HCT116 (cell line): ENCODE measurements at regions not wholly inside any gene's neighbourhood (a gene's known extent, or its start where the extent isn't known, plus 50 kb on each side); places are given as distances from the start of the nearest gene placed in this dataset.

Experiments
- ATAC-seq: fragments of 200-7000 bp; cut with Tn5 transposase; 2 replicates; pipeline ENCODE4 v1.9.1; 2020; ENCODE audit warnings: mild to moderate bottlenecking, moderate library complexity
- BruUV-seq: library from RNA; stranded (reverse); fragments of 400-500 nt; replicated peaks from 2 replicates; lab custom pipeline; 2021; lab: Mats Ljungman, UMichigan
- CTCF ChIA-PET: fragments of 300-600 bp; sonication (Branson Sonifier 250); formaldehyde crosslinking; loops from one replicate; lab custom pipeline; 2021; ENCODE audit warnings: antibody characterized with exemption; lab: Charles Lee
- POLR2A ChIA-PET: fragments of 300-600, 350-600 bp; sonication (Branson Sonifier 250); formaldehyde crosslinking; loops from one replicate; lab custom pipeline; 2021; ENCODE audit warnings: antibody characterized with exemption; lab: Charles Lee
- RAD21 ChIA-PET, 2 experiments: fragments of 300-600 bp; sonication (Branson Sonifier 250); formaldehyde crosslinking; loops; one replicate each; lab custom pipeline; 2023; ENCODE audit warnings: low total read pairs in 2 of 2; ENCODE audit not compliant: uncharacterized antibody in 2 of 2, unreplicated experiment in 2 of 2, low non-redundant PET in 1 of 2; lab: Charles Lee
- DNase-seq: peaks from one replicate; pipeline ENCODE4 v3.0.0-alpha.2; 2010; ENCODE audit warnings: low read depth, low spot score
- H2AFZ ChIP-seq: fragments of 200-600 bp; shearing (Covaris generic), sonication (generic); 2 replicates; pipeline ENCODE4 v1.6.1; 2017; ENCODE audit warnings: low read depth, mixed run types, mixed read lengths, antibody characterized with exemption, low read length; ENCODE audit not compliant: poor library complexity, severe bottlenecking
- H3K27ac ChIP-seq: 2 replicates; pipeline ENCODE4 v1.5.1; 2012; ENCODE audit warnings: low read depth, low read length
- H3K27me3 ChIP-seq: fragments of 200-600 bp; sonication (generic); 2 replicates; pipeline ENCODE4 v1.6.1; 2016; ENCODE audit warnings: mixed run types, low read length, mixed read lengths; ENCODE audit not compliant: insufficient read depth
- H3K36me3 ChIP-seq, 2 experiments: fragments of 200-500 bp in 1 of 2; fragments of 200-600 bp in 1 of 2; sonication (Bioruptor generic) in 1 of 2; sonication (generic) in 1 of 2; 2 replicates each; pipeline versions ENCODE4 v1.5.1 to v1.6.1; 2014 to 2016; ENCODE audit warnings: low read length in 2 of 2, inconsistent platforms in 1 of 2, mixed read lengths in 1 of 2, mixed run types in 1 of 2; ENCODE audit not compliant: insufficient read depth in 2 of 2, control insufficient read depth in 1 of 2
- H3K4me1 ChIP-seq, 2 experiments: fragments of 200-600 bp in 1 of 2; sonication (generic) in 1 of 2; 2 replicates each; pipeline versions ENCODE4 v1.5.1 to v1.6.1; 2012 to 2017; ENCODE audit warnings: low read length in 2 of 2, inconsistent platforms in 1 of 2, mild to moderate bottlenecking in 1 of 2, mixed read lengths in 1 of 2, mixed run types in 1 of 2, moderate library complexity in 1 of 2; ENCODE audit not compliant: insufficient read depth in 2 of 2, control insufficient read depth in 1 of 2
- H3K4me2 ChIP-seq: fragments of 200-600 bp; sonication (generic); 2 replicates; pipeline ENCODE4 v1.6.1; 2017; ENCODE audit warnings: mixed run types, low read length, mixed read lengths
- H3K4me3 ChIP-seq, 2 experiments: fragments of 200-600 bp in 1 of 2; sonication (generic) in 1 of 2; replicated peaks in 1 of 2; 2 replicates each; pipeline ENCODE4 v1.5.1; 2011 to 2016; ENCODE audit warnings: low read length in 2 of 2, control low read depth in 1 of 2, low read depth in 1 of 2, mild to moderate bottlenecking in 1 of 2, mixed read lengths in 1 of 2, mixed run types in 1 of 2
- H3K79me2 ChIP-seq: fragments of 200-600 bp; sonication (generic); 2 replicates; pipeline ENCODE4 v1.6.1; 2017; ENCODE audit warnings: mild to moderate bottlenecking, mixed run types, low read length, moderate library complexity, mixed read lengths; ENCODE audit not compliant: insufficient read depth
- H3K9ac ChIP-seq: fragments of 200-600 bp; sonication (generic); 2 replicates; pipeline ENCODE4 v1.6.1; 2016; ENCODE audit warnings: low read length, mixed read lengths
- H3K9me2 ChIP-seq: fragments of 200-600 bp; sonication (generic), shearing (Covaris generic); 2 replicates; pipeline ENCODE4 v1.6.1; 2017; ENCODE audit warnings: mixed run types, mild to moderate bottlenecking, moderate library complexity; ENCODE audit not compliant: insufficient read depth
- H3K9me3 ChIP-seq, 2 experiments: fragments of 200-500 bp in 1 of 2; fragments of 200-600 bp in 1 of 2; sonication (Bioruptor generic) in 1 of 2; sonication (generic) in 1 of 2; 2 replicates each; pipeline ENCODE4 v1.6.1; 2014 to 2017; ENCODE audit warnings: low read length in 2 of 2, mixed read lengths in 2 of 2, inconsistent platforms in 1 of 2, low read depth in 1 of 2, mild to moderate bottlenecking in 1 of 2, mixed run types in 1 of 2, moderate library complexity in 1 of 2; ENCODE audit not compliant: control insufficient read depth in 1 of 2, insufficient read depth in 1 of 2
- H4K20me1 ChIP-seq: fragments of 200-600 bp; sonication (generic), shearing (Covaris generic); 2 replicates; pipeline ENCODE4 v1.6.1; 2017; ENCODE audit warnings: mixed run types, mild to moderate bottlenecking, moderate library complexity; ENCODE audit not compliant: insufficient read depth
- ATF3 ChIP-seq: IDR thresholded peaks from 2 replicates; pipeline ENCODE4 v1.6.1; 2012
- CBX3 ChIP-seq: IDR thresholded peaks from 2 replicates; pipeline ENCODE4 v1.6.1; 2012; ENCODE audit warnings: low read depth
- CEBPB ChIP-seq: IDR thresholded peaks from 2 replicates; pipeline ENCODE4 v1.6.1; 2012; ENCODE audit warnings: low read depth
- CTCF ChIP-seq, 3 experiments: fragments of 200-600 bp in 1 of 3; sonication (generic) in 1 of 3; IDR thresholded peaks in 2 of 3; conservative IDR thresholded peaks in 1 of 3; 2 replicates each; pipeline ENCODE4 v1.5.1; 2012 to 2017; ENCODE audit warnings: low read depth in 2 of 3, low read length in 2 of 3, antibody characterized with exemption in 1 of 3, borderline replicate concordance in 1 of 3, control low read depth in 1 of 3, mild to moderate bottlenecking in 1 of 3, mixed read lengths in 1 of 3, mixed run types in 1 of 3, moderate library complexity in 1 of 3; ENCODE audit not compliant: insufficient read depth in 1 of 3
- EGR1 ChIP-seq: IDR thresholded peaks from 2 replicates; pipeline ENCODE4 v1.6.1; 2012; ENCODE audit warnings: low read depth
- ELF1 ChIP-seq: IDR thresholded peaks from 2 replicates; pipeline ENCODE4 v1.6.1; 2012; ENCODE audit warnings: low read depth, borderline replicate concordance
- EZH2 ChIP-seq: fragments of 200-600 bp; sonication (generic); IDR thresholded peaks from 2 replicates; pipeline ENCODE4 v1.6.1; 2017; ENCODE audit warnings: antibody characterized with exemption, mixed run types
- FOSL1 ChIP-seq: IDR thresholded peaks from 2 replicates; pipeline ENCODE4 v1.6.1; 2012; ENCODE audit warnings: low read depth
- JUND ChIP-seq: IDR thresholded peaks from 2 replicates; pipeline ENCODE4 v1.6.1; 2012
- POLR2A ChIP-seq: IDR thresholded peaks from 2 replicates; pipeline ENCODE4 v1.7.0; 2011; ENCODE audit warnings: borderline replicate concordance; ENCODE audit not compliant: insufficient read depth, insufficient read length; ENCODE audit errors: extremely low read depth
- POLR2AphosphoS5 ChIP-seq: IDR thresholded peaks from 2 replicates; pipeline ENCODE4 v1.6.1; 2011; ENCODE audit warnings: mild to moderate bottlenecking, low read depth, low read length, moderate library complexity
- RAD21 ChIP-seq: IDR thresholded peaks from 2 replicates; pipeline ENCODE4 v1.6.1; 2012; ENCODE audit warnings: low read depth, mild to moderate bottlenecking
- REST ChIP-seq: IDR thresholded peaks from 2 replicates; pipeline ENCODE4 v1.6.1; 2012; ENCODE audit warnings: low read depth
- SP1 ChIP-seq: IDR thresholded peaks from 2 replicates; pipeline ENCODE4 v1.6.1; 2012; ENCODE audit warnings: low read depth
- YY1 ChIP-seq: IDR thresholded peaks from 2 replicates; pipeline ENCODE4 v1.6.1; 2011; ENCODE audit warnings: low read length, low read depth, moderate library complexity, mild to moderate bottlenecking; ENCODE audit not compliant: insufficient replicate concordance; ENCODE audit errors: extremely low read depth
- ZFX ChIP-seq: fragments of 450-650 bp; IDR thresholded peaks from 2 replicates; pipeline ENCODE4 v1.6.1; 2017
- ZNF274 ChIP-seq: fragments of 200-500 bp; sonication (Bioruptor generic); IDR thresholded peaks from 2 replicates; pipeline ENCODE4 v1.6.1; 2014; ENCODE audit warnings: mild to moderate bottlenecking, low read depth, low read length, inconsistent platforms
- intact Hi-C: fragments of 100-400 bp; cut with micrococcal nuclease; formaldehyde crosslinking; loops from 2 replicates; pipeline ENCODE4 v1.10.0; 2022

GRCh38 chr4:79150820-79151416 lies 174.9 kb downstream of the NAA11 start:
- no peak for TF ChIP-seq SP1
- no peak for TF ChIP-seq JUND
- TF ChIP-seq REST = no peak
- TF ChIP-seq ZFX = no peak
- no peak for TF ChIP-seq FOSL1
- no peak for TF ChIP-seq EGR1
- TF ChIP-seq CTCF (IDR thresholded peaks at IDR 0.05 in 2 of 3, conservative IDR thresholded peaks at IDR 0.05 in 1 of 3; ENCODE audit: borderline replicate concordance in 1 of 3, insufficient read depth in 1 of 3, low read depth in 2 of 3, low read length in 2 of 3) = no peak
- no peak for TF ChIP-seq CEBPB
- TF ChIP-seq ZNF274 = no peak
- TF ChIP-seq ELF1 = no peak
- no peak for TF ChIP-seq RAD21
- no peak for TF ChIP-seq POLR2A
- no peak for TF ChIP-seq EZH2
- no peak for TF ChIP-seq POLR2AphosphoS5
- no peak for TF ChIP-seq YY1
- no peak for TF ChIP-seq ATF3
- no peak for TF ChIP-seq CBX3
- POLR2A ChIA-PET = no interaction called here
- no TSS peak for BruUV-seq

More at GRCh38 chr4:79150820-79151416, 174.9 kb downstream of the NAA11 start:
- Histone ChIP-seq H3K9me3 (no peaks in the 10 kb centered on the region), H3K36me3 (no peaks in the 10 kb centered on the region), H3K4me2 (no peak overlapping the region), H3K4me3 (no peak overlapping the region), H3K27me3 (no peaks in the 10 kb centered on the region), H3K4me1 (no peaks in the 10 kb centered on the region), H4K20me1 (no peaks in the 10 kb centered on the region), H3K9me2 (no peaks in the 10 kb centered on the region), H2AFZ (no peak overlapping the region), H3K79me2 (no peaks in the 10 kb centered on the region), H3K9ac (no peak overlapping the region), H3K27ac (no peak overlapping the region)
- ATAC-seq = no peak
- intact Hi-C loops = loop anchor here (2.0 kb wide), 1 partner anchor 68 kb away; no protein-coding TSS in a partner anchor
- CTCF ChIA-PET = no interaction called here
- RAD21 ChIA-PET = no interaction called here
- DNase-seq = no peak
